Body of pancreas (tissue), 4 donors: ENCODE measurements at regions not wholly inside any gene's neighbourhood (a gene's known extent, or its start where the extent isn't known, plus 50 kb on each side); places are given as distances from the start of the nearest gene placed in this dataset.

ENCODE experiments used
- POLR2A ChIP-seq, 3 donors: fragments of 450-650 bp; IDR thresholded peaks; one replicate each; pipeline ENCODE4 v1.6.1; 2016; ENCODE audit warnings: antibody characterized with exemption in 3 of 3, mild to moderate bottlenecking in 2 of 3
- TF ChIP-seq, protein P1 (sequence below), 7 experiments: fragments of 450-650 bp in 4 of 7; fragments of 200-600 bp in 3 of 7; sonication (generic) in 3 of 7; IDR thresholded peaks; one replicate each; pipeline ENCODE4 v1.5.1; 2016 to 2019; ENCODE audit warnings: antibody characterized with exemption in 7 of 7

DNA sequence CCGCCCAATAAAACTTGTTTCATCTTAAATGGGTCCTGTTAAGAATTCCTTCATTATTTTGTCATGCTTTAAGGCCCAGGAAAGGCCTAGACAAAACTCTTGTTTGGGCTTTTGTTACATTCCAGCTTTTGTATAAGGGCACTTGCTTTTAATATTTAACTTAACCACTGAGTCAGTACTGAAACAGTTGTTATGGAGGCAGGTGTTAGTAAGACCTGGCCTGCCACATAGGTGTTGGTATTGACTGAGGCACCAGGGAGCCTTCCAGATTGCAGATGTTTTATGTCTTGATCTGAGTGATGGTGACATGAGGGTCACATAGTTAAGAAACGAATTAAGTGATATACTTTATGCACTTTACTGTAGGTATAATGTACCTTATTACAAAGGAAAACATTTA lies 274.9 kb upstream of the TGFBR2 start:
- no peak for TF ChIP-seq POLR2A (IDR thresholded peaks at IDR 0.05)
- TF ChIP-seq, protein P1, sequence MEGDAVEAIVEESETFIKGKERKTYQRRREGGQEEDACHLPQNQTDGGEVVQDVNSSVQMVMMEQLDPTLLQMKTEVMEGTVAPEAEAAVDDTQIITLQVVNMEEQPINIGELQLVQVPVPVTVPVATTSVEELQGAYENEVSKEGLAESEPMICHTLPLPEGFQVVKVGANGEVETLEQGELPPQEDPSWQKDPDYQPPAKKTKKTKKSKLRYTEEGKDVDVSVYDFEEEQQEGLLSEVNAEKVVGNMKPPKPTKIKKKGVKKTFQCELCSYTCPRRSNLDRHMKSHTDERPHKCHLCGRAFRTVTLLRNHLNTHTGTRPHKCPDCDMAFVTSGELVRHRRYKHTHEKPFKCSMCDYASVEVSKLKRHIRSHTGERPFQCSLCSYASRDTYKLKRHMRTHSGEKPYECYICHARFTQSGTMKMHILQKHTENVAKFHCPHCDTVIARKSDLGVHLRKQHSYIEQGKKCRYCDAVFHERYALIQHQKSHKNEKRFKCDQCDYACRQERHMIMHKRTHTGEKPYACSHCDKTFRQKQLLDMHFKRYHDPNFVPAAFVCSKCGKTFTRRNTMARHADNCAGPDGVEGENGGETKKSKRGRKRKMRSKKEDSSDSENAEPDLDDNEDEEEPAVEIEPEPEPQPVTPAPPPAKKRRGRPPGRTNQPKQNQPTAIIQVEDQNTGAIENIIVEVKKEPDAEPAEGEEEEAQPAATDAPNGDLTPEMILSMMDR (IDR thresholded peaks at IDR 0.05) = no peak
